ENCODE measurements at regions not wholly inside any gene's neighbourhood (a gene's known extent, or its start where the extent isn't known, plus 50 kb on each side); places are given as distances from the start of the nearest gene placed in this dataset.
A peak's percentile ranks its signal among the peaks of the same experiment; 100 is the strongest.

DNA sequence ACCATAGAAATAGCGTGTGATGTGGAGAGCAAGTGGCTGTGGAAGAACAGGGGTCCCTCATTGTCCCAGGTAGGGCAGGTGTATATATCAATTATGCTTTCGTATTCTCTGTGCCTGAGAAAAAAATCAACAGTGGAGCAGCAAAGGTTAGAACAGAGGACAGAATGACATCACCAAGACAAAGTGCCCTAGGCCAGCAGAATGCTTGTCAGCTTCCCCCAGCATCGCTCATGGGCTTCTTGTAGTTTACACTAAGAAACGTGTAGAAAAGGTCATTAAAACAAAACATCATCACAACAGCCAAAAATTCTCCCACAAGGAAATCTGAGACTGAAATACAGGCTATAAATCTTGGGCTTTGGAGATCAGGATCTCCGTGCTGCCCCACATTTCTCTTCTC, 288.0 kb downstream of the TDRD15 start:
- no peak for ATAC-seq (ENCODE audit: low read depth)
- no peak for TF ChIP-seq BHLHE40 (IDR thresholded peaks at IDR 0.05; ENCODE audit: low read depth, low read length)
- TF ChIP-seq, protein P1, sequence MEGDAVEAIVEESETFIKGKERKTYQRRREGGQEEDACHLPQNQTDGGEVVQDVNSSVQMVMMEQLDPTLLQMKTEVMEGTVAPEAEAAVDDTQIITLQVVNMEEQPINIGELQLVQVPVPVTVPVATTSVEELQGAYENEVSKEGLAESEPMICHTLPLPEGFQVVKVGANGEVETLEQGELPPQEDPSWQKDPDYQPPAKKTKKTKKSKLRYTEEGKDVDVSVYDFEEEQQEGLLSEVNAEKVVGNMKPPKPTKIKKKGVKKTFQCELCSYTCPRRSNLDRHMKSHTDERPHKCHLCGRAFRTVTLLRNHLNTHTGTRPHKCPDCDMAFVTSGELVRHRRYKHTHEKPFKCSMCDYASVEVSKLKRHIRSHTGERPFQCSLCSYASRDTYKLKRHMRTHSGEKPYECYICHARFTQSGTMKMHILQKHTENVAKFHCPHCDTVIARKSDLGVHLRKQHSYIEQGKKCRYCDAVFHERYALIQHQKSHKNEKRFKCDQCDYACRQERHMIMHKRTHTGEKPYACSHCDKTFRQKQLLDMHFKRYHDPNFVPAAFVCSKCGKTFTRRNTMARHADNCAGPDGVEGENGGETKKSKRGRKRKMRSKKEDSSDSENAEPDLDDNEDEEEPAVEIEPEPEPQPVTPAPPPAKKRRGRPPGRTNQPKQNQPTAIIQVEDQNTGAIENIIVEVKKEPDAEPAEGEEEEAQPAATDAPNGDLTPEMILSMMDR (conservative IDR thresholded peaks at IDR 0.05; ENCODE audit: low read depth, low read length) = no peak
- no peak for TF ChIP-seq MAZ (IDR thresholded peaks at IDR 0.05; ENCODE audit: borderline replicate concordance, low read depth, low read length)
- no peak for TF ChIP-seq CHD1 (IDR thresholded peaks at IDR 0.05; ENCODE audit: low read depth, low read length)
- TF ChIP-seq CEBPB (IDR thresholded peaks at IDR 0.05; ENCODE audit: low read depth, low read length) = no peak
- Histone ChIP-seq H3K18ac (ENCODE audit: low read depth, low read length) (peak overlapping the region; percentile 72; the same call in 1 of the 2 replicates), H2AK5ac (ENCODE audit: low read depth, low read length) (no peak overlapping the region), H2BK120ac (ENCODE audit: low read depth, low read length) (peak overlapping the region; percentile 69), H2AK9ac (replicated peaks; ENCODE audit: low read depth, low read length, poor library complexity) (no peak overlapping the region), H3K4ac (ENCODE audit: low read depth, low read length) (peak overlapping the region; percentile 62), H2BK5ac (ENCODE audit: low read depth, low read length, poor library complexity, severe bottlenecking) (no peak overlapping the region), H3K14ac (replicated peaks; ENCODE audit: low read depth, low read length) (peak overlapping the region; percentile 44), H3K4me3 (ENCODE audit: insufficient read depth, low read depth, low read length) (no peak overlapping the region), H4K91ac (ENCODE audit: insufficient read depth, low read depth, low read length) (peak overlapping the region; percentile 84; the same call in 1 of the 2 replicates), H3K4me2 (ENCODE audit: low read depth, low read length) (no peak overlapping the region), H3K9ac (ENCODE audit: low read depth, low read length) (no peak overlapping the region), H3K79me1 (ENCODE audit: low read depth in 1 of 2, low read length in 2 of 2) (no peaks in the 10 kb centered on the region), H3K9me3 (ENCODE audit: control insufficient read depth, insufficient read depth, low read length) (no peaks in the 10 kb centered on the region; the same call in 1 of the 2 replicates), H3K23ac (ENCODE audit: low read depth, low read length) (0 out of 2 replicates have a peak overlapping the region, but pooled peaks have one; percentile 8), H3K56ac (ENCODE audit: extremely low read depth, insufficient read depth, low read length) (no peak overlapping the region), H3K4me1 (ENCODE audit: control insufficient read depth, insufficient read depth, low read length) (peaks cover 11% of the 10 kb centered on the region), H3K36me3 (ENCODE audit: control insufficient read depth, insufficient read depth, low read length) (no peaks in the 10 kb centered on the region), H3K27ac (ENCODE audit: insufficient read depth, low read length) (no peak overlapping the region), H3K9me1 (ENCODE audit: insufficient read depth, low read length) (peaks cover 6% of the 10 kb centered on the region), H2BK15ac (ENCODE audit: low read depth, low read length) (peak overlapping the region; percentile 28; the same call in 1 of the 3 replicates), H4K20me1 (ENCODE audit: insufficient read depth, low read length) (no peaks in the 10 kb centered on the region), H4K5ac (ENCODE audit: low read depth, low read length) (no peak overlapping the region), H2BK20ac (ENCODE audit: low read depth, low read length) (peak overlapping the region; percentile 81), H3K27me3 (ENCODE audit: control insufficient read depth, insufficient read depth, low read length) (no peaks in the 10 kb centered on the region), H2AFZ (replicated peaks; ENCODE audit: low read length, poor library complexity) (no peak overlapping the region), H4K8ac (ENCODE audit: low read depth in 2 of 2, low read length in 2 of 2) (peak overlapping the region in 1 of 2 experiments; percentile 58; a peak in 2 of 4 replicates)
- WGBS, 2 experiments (ENCODE audit: extremely low coverage in 2 of 2, insufficient read length in 1 of 2) = 36% methylated on average over 2 of the region's 5 CpGs; no CpG with 5 or more reads in 1 of the 2 experiments
- BruUV-seq (replicated peaks) = no TSS peak
- in situ Hi-C loops (cut with MboI; ENCODE audit: low sequenced_read_pairs) (no loop called here), intact Hi-C loops (cut with micrococcal nuclease) (no loop called here), dilution Hi-C loops (cut with HindIII; ENCODE audit: low sequenced_read_pairs, unreplicated experiment) (no loop called here)
- DNase-seq = no peak
- CTCF ChIA-PET = interaction anchor here (0.5 to 1.6 kb wide), 3 partner anchors 10 to 298 kb away, joined by 4 to 9 read pairs (median 5); no protein-coding TSS in a partner anchor
- POLR2A ChIA-PET (ENCODE audit: unreplicated experiment) = no interaction called here

All from IMR-90 (cell line).